Liver (tissue), 8 donors: ENCODE measurements at regions not wholly inside any gene's neighbourhood (a gene's known extent, or its start where the extent isn't known, plus 50 kb on each side); places are given as distances from the start of the nearest gene placed in this dataset.

Experiments
- DNase-seq: peaks from one replicate; pipeline ENCODE4 v3.0.0-alpha.2; 2017; ENCODE audit warnings: low spot score
- H3K27ac ChIP-seq, 2 donors: one replicate each; pipeline ENCODE4 v1.7.0; 2013; ENCODE audit warnings: inconsistent platforms in 2 of 2, low read length in 2 of 2, control low read depth in 1 of 2, low read depth in 1 of 2, mild to moderate bottlenecking in 1 of 2
- H3K27me3 ChIP-seq, 4 donors: one replicate each; pipeline versions ENCODE4 v1.6.1 to v1.7.0; 2013; ENCODE audit warnings: low read length in 3 of 4, inconsistent platforms in 1 of 4, mild to moderate bottlenecking in 1 of 4, moderate library complexity in 1 of 4; ENCODE audit not compliant: control insufficient read depth in 4 of 4, insufficient read depth in 4 of 4
- H3K36me3 ChIP-seq, 4 donors: one replicate each; pipeline versions ENCODE4 v1.6.1 to v1.7.0; 2013; ENCODE audit warnings: low read length in 3 of 4, mild to moderate bottlenecking in 3 of 4, low read depth in 1 of 4, moderate library complexity in 1 of 4; ENCODE audit not compliant: control insufficient read depth in 4 of 4, insufficient read depth in 3 of 4
- H3K4me1 ChIP-seq, 4 donors: one replicate each; pipeline versions ENCODE4 v1.6.1 to v1.7.0; 2013; ENCODE audit warnings: low read length in 3 of 4, mild to moderate bottlenecking in 3 of 4, moderate library complexity in 1 of 4; ENCODE audit not compliant: control insufficient read depth in 4 of 4, insufficient read depth in 4 of 4
- H3K4me3 ChIP-seq, 3 donors: one replicate each; pipeline versions ENCODE4 v1.6.1 to v1.7.0; 2013; ENCODE audit warnings: low read length in 3 of 3, control low read depth in 1 of 3, low read depth in 1 of 3, mild to moderate bottlenecking in 1 of 3
- H3K9ac ChIP-seq, 2 donors: one replicate each; pipeline ENCODE4 v1.7.0; 2013; ENCODE audit warnings: low read length in 2 of 2, mild to moderate bottlenecking in 2 of 2, moderate library complexity in 2 of 2, control low read depth in 1 of 2, low read depth in 1 of 2
- H3K9me3 ChIP-seq, 4 donors: one replicate each; pipeline versions ENCODE4 v1.6.1 to v1.7.0; 2013; ENCODE audit warnings: low read length in 3 of 4; ENCODE audit not compliant: control insufficient read depth in 4 of 4
- FOXA1 ChIP-seq: IDR thresholded peaks from 2 replicates; pipeline ENCODE4 v1.6.1; 2016; ENCODE audit warnings: antibody characterized with exemption
- HNF4A ChIP-seq, 2 donors: conservative IDR thresholded peaks; 2 replicates each; pipeline ENCODE4 v1.6.1; 2016; ENCODE audit warnings: antibody characterized with exemption in 2 of 2, mild to moderate bottlenecking in 2 of 2
- RAD21 ChIP-seq, 2 donors: IDR thresholded peaks; 2 replicates each; pipeline ENCODE4 v1.6.1; 2016; ENCODE audit warnings: antibody characterized with exemption in 2 of 2, mild to moderate bottlenecking in 2 of 2
- RXRA ChIP-seq, 2 donors: IDR thresholded peaks; 2 replicates each; pipeline ENCODE4 v1.6.1; 2017 to 2018; ENCODE audit warnings: antibody characterized with exemption in 2 of 2, mild to moderate bottlenecking in 1 of 2
- WGBS: extraction: QIAGEN DNeasy Blood & Tissue Kit; methylation state at CpG from one replicate; pipeline ENCODE4 v1.1.7; 2013; 5-methylcytosine and 5-hydroxymethylcytosine counted together
- TF ChIP-seq, protein P1 (sequence below): IDR thresholded peaks from 2 replicates; pipeline ENCODE4 v1.6.1; 2016; ENCODE audit warnings: antibody characterized with exemption
- TF ChIP-seq, protein P2 (sequence below): IDR thresholded peaks from 2 replicates; pipeline ENCODE4 v1.6.1; 2016; ENCODE audit warnings: antibody characterized with exemption
- TF ChIP-seq, protein P3 (sequence below): fragments of 150-350 bp; IDR thresholded peaks from 2 replicates; pipeline ENCODE4 v1.5.1; 2017; ENCODE audit warnings: improper control_type of control experiment, low read depth, low read length; ENCODE audit not compliant: missing input control
- TF ChIP-seq, protein P4 (sequence below): IDR thresholded peaks from 2 replicates; pipeline ENCODE4 v1.6.1; 2016; ENCODE audit warnings: antibody characterized with exemption, mild to moderate bottlenecking
- donor health status: healthy.
- donor health status: healthy.
- donor health status: healthy.
- donor health status: healthy.
- donor health status: healthy.

DNA sequence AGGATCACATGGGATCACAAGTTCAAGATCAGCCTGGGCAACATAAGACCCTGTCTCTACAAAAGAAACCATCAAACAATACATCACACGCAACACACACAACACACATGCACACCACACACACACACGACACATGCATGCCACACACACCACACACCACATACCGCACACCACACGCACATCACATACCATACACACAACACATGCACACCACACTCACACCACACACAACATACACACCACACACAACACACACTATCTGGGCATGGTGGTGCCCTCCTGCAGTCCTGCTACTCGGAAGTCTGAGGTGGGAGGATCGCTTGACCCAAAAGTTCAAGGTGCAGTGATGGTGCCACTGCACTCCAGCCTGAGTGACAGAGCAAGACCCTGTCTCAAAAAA lies 198.3 kb downstream of the USP12 start:
- Histone ChIP-seq H3K36me3 (no peaks in the 10 kb centered on the region), H3K9me3 (no peaks in the 10 kb centered on the region), H3K9ac (no peak overlapping the region), H3K4me1 (peaks cover 6 to 14% (median 9%) of the 10 kb centered on the region in 4 donors), H3K27ac (no peak overlapping the region), H3K4me3 (no peak overlapping the region), H3K27me3 (no peaks in the 10 kb centered on the region)
- DNase-seq = no peak
- 80% methylated on average over 6 of the region's 6 CpGs for WGBS
- no peak for TF ChIP-seq FOXA1
- TF ChIP-seq, protein P1, sequence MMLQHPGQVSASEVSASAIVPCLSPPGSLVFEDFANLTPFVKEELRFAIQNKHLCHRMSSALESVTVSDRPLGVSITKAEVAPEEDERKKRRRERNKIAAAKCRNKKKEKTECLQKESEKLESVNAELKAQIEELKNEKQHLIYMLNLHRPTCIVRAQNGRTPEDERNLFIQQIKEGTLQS = no peak
- TF ChIP-seq, protein P2, sequence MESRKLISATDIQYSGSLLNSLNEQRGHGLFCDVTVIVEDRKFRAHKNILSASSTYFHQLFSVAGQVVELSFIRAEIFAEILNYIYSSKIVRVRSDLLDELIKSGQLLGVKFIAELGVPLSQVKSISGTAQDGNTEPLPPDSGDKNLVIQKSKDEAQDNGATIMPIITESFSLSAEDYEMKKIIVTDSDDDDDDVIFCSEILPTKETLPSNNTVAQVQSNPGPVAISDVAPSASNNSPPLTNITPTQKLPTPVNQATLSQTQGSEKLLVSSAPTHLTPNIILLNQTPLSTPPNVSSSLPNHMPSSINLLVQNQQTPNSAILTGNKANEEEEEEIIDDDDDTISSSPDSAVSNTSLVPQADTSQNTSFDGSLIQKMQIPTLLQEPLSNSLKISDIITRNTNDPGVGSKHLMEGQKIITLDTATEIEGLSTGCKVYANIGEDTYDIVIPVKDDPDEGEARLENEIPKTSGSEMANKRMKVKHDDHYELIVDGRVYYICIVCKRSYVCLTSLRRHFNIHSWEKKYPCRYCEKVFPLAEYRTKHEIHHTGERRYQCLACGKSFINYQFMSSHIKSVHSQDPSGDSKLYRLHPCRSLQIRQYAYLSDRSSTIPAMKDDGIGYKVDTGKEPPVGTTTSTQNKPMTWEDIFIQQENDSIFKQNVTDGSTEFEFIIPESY = no peak

DNA sequence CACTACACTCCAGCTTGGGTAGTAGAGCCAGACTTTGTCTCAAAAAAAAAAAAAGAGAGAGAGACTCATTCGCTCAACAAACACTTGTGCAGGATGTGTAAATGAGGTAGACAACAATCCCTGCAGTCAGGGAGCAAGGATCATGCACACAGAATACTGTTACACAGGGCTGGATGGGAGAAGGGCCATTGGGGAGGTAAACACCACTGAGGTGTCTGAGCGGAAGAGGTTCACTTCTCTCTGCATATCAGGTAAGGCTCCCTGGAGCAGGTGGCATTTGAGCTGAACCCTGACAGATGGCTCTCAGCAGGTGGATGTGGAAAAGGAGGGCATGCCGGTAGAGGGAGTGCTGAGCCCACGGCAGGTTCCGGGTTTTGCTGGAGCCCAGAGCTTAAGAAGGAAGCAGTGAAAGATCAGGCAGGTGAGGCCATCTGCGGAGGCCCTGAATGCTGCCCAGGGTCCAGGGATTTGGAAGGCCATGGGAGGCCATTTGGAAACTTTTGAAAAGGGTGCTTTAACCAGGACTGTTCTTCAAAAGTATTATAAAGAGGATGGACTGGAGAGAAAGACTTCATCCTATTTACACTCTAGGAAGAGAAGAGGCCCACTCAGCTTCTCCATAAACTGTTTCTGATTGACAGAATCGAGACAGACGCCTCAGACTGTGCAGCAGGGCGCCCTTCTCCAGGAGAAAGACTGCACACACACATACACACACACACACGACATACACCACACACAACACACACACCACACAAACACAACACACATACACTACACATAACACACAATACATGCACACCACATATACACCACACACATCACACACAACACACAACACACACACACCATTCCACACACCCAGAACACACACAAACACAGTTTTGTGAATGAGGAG lies 199.4 kb downstream of the USP12 start:
- no peaks in the 10 kb centered on the region for H3K36me3 ChIP-seq
- H3K4me1 ChIP-seq = peaks cover 13 to 25% (median 16%) of the 10 kb centered on the region in 4 donors
- H3K27me3 ChIP-seq = no peaks in the 10 kb centered on the region
- 37% methylated on average over 10 of the region's 10 CpGs for WGBS
- peak overlapping the region in 1 of 2 donors; percentile 9 for H3K27ac ChIP-seq
- TF ChIP-seq, protein P3, sequence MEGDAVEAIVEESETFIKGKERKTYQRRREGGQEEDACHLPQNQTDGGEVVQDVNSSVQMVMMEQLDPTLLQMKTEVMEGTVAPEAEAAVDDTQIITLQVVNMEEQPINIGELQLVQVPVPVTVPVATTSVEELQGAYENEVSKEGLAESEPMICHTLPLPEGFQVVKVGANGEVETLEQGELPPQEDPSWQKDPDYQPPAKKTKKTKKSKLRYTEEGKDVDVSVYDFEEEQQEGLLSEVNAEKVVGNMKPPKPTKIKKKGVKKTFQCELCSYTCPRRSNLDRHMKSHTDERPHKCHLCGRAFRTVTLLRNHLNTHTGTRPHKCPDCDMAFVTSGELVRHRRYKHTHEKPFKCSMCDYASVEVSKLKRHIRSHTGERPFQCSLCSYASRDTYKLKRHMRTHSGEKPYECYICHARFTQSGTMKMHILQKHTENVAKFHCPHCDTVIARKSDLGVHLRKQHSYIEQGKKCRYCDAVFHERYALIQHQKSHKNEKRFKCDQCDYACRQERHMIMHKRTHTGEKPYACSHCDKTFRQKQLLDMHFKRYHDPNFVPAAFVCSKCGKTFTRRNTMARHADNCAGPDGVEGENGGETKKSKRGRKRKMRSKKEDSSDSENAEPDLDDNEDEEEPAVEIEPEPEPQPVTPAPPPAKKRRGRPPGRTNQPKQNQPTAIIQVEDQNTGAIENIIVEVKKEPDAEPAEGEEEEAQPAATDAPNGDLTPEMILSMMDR = peak; percentile 55
- peak; percentile 15 to 38 for TF ChIP-seq RXRA (IDR thresholded peaks at IDR 0.05)
- TF ChIP-seq, protein P4, sequence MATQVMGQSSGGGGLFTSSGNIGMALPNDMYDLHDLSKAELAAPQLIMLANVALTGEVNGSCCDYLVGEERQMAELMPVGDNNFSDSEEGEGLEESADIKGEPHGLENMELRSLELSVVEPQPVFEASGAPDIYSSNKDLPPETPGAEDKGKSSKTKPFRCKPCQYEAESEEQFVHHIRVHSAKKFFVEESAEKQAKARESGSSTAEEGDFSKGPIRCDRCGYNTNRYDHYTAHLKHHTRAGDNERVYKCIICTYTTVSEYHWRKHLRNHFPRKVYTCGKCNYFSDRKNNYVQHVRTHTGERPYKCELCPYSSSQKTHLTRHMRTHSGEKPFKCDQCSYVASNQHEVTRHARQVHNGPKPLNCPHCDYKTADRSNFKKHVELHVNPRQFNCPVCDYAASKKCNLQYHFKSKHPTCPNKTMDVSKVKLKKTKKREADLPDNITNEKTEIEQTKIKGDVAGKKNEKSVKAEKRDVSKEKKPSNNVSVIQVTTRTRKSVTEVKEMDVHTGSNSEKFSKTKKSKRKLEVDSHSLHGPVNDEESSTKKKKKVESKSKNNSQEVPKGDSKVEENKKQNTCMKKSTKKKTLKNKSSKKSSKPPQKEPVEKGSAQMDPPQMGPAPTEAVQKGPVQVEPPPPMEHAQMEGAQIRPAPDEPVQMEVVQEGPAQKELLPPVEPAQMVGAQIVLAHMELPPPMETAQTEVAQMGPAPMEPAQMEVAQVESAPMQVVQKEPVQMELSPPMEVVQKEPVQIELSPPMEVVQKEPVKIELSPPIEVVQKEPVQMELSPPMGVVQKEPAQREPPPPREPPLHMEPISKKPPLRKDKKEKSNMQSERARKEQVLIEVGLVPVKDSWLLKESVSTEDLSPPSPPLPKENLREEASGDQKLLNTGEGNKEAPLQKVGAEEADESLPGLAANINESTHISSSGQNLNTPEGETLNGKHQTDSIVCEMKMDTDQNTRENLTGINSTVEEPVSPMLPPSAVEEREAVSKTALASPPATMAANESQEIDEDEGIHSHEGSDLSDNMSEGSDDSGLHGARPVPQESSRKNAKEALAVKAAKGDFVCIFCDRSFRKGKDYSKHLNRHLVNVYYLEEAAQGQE = no peak
- peak; percentile 81 to 82 for TF ChIP-seq RAD21 (IDR thresholded peaks at IDR 0.05)
- peak in 1 of 2 donors; percentile 22 for TF ChIP-seq HNF4A (conservative IDR thresholded peaks at IDR 0.05)
- no peak overlapping the region for H3K9ac ChIP-seq
- no peak overlapping the region for H3K4me3 ChIP-seq
- H3K9me3 ChIP-seq = no peaks in the 10 kb centered on the region
- DNase-seq = peak; percentile 70
